ENCODE measurements at regions not wholly inside any gene's neighbourhood (a gene's known extent, or its start where the extent isn't known, plus 50 kb on each side); places are given as distances from the start of the nearest gene placed in this dataset.

GRCh38 chr7:41065663-41066062 is 637.2 kb downstream of the INHBA start:
- TF ChIP-seq GATA2 (IDR thresholded peaks at IDR 0.05; ENCODE audit: low read depth, low read length): no peak
- no peak for TF ChIP-seq GATA3 (IDR thresholded peaks at IDR 0.05; ENCODE audit: low read depth, low read length)
